OCI-LY7 (cell line): ENCODE measurements at regions not wholly inside any gene's neighbourhood (a gene's known extent, or its start where the extent isn't known, plus 50 kb on each side); places are given as distances from the start of the nearest gene placed in this dataset.

Source experiments
- BruUV-seq: library from RNA; stranded (reverse); fragments of 400-500 nt; replicated peaks from 2 replicates; lab custom pipeline; 2021; lab: Mats Ljungman, UMichigan
- CTCF ChIA-PET: fragments of 300-600 bp; sonication (Branson Sonifier 250); formaldehyde crosslinking; loops from one replicate; lab custom pipeline; 2022; ENCODE audit warnings: antibody characterized with exemption; ENCODE audit not compliant: unreplicated experiment; lab: Charles Lee
- POLR2A ChIA-PET: fragments of 300-600 bp; sonication (Branson Sonifier 250); formaldehyde crosslinking; loops from one replicate; lab custom pipeline; 2022; ENCODE audit warnings: antibody characterized with exemption; lab: Charles Lee
- DNase-seq: peaks from one replicate; pipeline ENCODE4 v3.0.0-alpha.2; 2015; ENCODE audit warnings: low spot score
- H2AFZ ChIP-seq: fragments of 200-600 bp; sonication (generic), shearing (Covaris generic); 2 replicates; pipeline ENCODE4 v1.6.1; 2014; ENCODE audit warnings: mild to moderate bottlenecking, antibody characterized with exemption, low read length, moderate library complexity
- H3K27ac ChIP-seq: fragments of 200-600 bp; sonication (generic); 2 replicates; pipeline ENCODE4 v1.5.1; 2014; ENCODE audit warnings: mixed run types, low read depth, mild to moderate bottlenecking, moderate library complexity, low read length, inconsistent platforms; ENCODE audit not compliant: poor library complexity, severe bottlenecking
- H3K36me3 ChIP-seq: fragments of 200-600 bp; sonication (generic); 2 replicates; pipeline ENCODE4 v1.6.1; 2014; ENCODE audit warnings: mild to moderate bottlenecking, antibody characterized with exemption, low read length, moderate library complexity, mixed read lengths; ENCODE audit not compliant: insufficient read depth
- H3K4me1 ChIP-seq: fragments of 200-600 bp; sonication (generic); 2 replicates; pipeline ENCODE4 v1.5.1; 2014; ENCODE audit warnings: mild to moderate bottlenecking, low read length; ENCODE audit not compliant: insufficient read depth, poor library complexity, severe bottlenecking
- H3K4me2 ChIP-seq: fragments of 200-600 bp; sonication (generic); 2 replicates; pipeline ENCODE4 v1.6.1; 2014; ENCODE audit warnings: mild to moderate bottlenecking, low read length
- H3K4me3 ChIP-seq: fragments of 200-600 bp; sonication (generic); 2 replicates; pipeline ENCODE4 v1.5.1; 2014; ENCODE audit warnings: mild to moderate bottlenecking, low read depth, low read length; ENCODE audit not compliant: poor library complexity, severe bottlenecking
- H3K79me2 ChIP-seq: fragments of 200-600 bp; sonication (generic); 2 replicates; pipeline ENCODE4 v1.6.1; 2016; ENCODE audit warnings: low read depth, mild to moderate bottlenecking, low read length, moderate library complexity, mixed read lengths; ENCODE audit not compliant: insufficient read depth
- H3K9me2 ChIP-seq: fragments of 200-600 bp; sonication (generic); 2 replicates; pipeline ENCODE4 v1.6.1; 2016; ENCODE audit warnings: mild to moderate bottlenecking, low read length, mixed read lengths; ENCODE audit not compliant: insufficient read depth
- H3K9me3 ChIP-seq: fragments of 200-600 bp; sonication (generic); 2 replicates; pipeline ENCODE4 v1.6.1; 2014; ENCODE audit warnings: mild to moderate bottlenecking, mixed run types, low read length, mixed read lengths
- H4K20me1 ChIP-seq: fragments of 200-600 bp; sonication (generic); 2 replicates; pipeline ENCODE4 v1.6.1; 2014; ENCODE audit warnings: mild to moderate bottlenecking, antibody characterized with exemption, low read length, moderate library complexity, mixed read lengths; ENCODE audit not compliant: insufficient read depth
- EZH2phosphoT487 ChIP-seq: fragments of 200-600 bp; sonication (generic); IDR thresholded peaks from 2 replicates; pipeline ENCODE4 v1.6.1; 2018; ENCODE audit warnings: low read depth, borderline replicate concordance, mild to moderate bottlenecking, mixed run types, antibody characterized with exemption, low read length, moderate library complexity, mixed read lengths
- intact Hi-C: fragments of 100-400 bp; cut with micrococcal nuclease; formaldehyde crosslinking; loops from one replicate; pipeline ENCODE4 v1.10.0; 2022; ENCODE audit not compliant: unreplicated experiment
- TF ChIP-seq, protein P1 (sequence below): fragments of 200-600 bp; sonication (generic); conservative IDR thresholded peaks from 2 replicates; pipeline ENCODE4 v1.5.1; 2014; ENCODE audit warnings: mild to moderate bottlenecking, antibody characterized with exemption, low read length, moderate library complexity, mixed read lengths

DNA sequence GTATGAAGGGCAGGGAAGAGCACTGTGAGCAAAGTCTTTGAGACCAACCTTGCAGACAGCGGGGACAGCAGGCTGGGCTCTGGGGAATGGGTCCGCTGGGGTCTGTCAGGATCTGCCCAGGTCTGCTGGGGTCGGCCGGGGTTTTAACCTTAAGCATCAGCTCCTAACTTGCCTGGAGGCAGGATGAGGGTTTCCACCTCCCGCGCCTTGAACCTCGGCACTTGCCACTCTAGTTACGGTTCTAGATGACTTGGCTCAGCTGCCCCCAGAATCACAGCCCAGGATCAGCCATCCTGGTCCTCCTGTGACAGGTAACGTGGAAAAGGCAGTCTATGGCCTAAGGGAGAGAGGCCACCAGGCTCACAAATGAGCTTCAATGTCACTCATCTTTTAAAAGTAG is 50.4 kb upstream of the CACUL1 start:
- no peaks in the 10 kb centered on the region for H3K9me3 ChIP-seq
- ChIA-PET POLR2A (no interaction called here), CTCF (no interaction called here)
- no peak overlapping the region for H3K4me2 ChIP-seq
- intact Hi-C loops, result loop anchor here (10.0 kb wide), 1 partner anchor 240 kb away; no protein-coding TSS in a partner anchor
- no peaks in the 10 kb centered on the region for H3K36me3 ChIP-seq
- no peak overlapping the region for H3K4me3 ChIP-seq
- TF ChIP-seq, protein P1, sequence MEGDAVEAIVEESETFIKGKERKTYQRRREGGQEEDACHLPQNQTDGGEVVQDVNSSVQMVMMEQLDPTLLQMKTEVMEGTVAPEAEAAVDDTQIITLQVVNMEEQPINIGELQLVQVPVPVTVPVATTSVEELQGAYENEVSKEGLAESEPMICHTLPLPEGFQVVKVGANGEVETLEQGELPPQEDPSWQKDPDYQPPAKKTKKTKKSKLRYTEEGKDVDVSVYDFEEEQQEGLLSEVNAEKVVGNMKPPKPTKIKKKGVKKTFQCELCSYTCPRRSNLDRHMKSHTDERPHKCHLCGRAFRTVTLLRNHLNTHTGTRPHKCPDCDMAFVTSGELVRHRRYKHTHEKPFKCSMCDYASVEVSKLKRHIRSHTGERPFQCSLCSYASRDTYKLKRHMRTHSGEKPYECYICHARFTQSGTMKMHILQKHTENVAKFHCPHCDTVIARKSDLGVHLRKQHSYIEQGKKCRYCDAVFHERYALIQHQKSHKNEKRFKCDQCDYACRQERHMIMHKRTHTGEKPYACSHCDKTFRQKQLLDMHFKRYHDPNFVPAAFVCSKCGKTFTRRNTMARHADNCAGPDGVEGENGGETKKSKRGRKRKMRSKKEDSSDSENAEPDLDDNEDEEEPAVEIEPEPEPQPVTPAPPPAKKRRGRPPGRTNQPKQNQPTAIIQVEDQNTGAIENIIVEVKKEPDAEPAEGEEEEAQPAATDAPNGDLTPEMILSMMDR, result no peak
- TF ChIP-seq EZH2phosphoT487, result no peak
- BruUV-seq, result no TSS peak
- no peaks in the 10 kb centered on the region for H3K4me1 ChIP-seq
- H3K9me2 ChIP-seq, result no peaks in the 10 kb centered on the region
- H3K27ac ChIP-seq, result no peak overlapping the region
- H3K79me2 ChIP-seq, result no peaks in the 10 kb centered on the region
- H4K20me1 ChIP-seq, result no peaks in the 10 kb centered on the region
- no peak overlapping the region for H2AFZ ChIP-seq
- DNase-seq, result no peak

DNA sequence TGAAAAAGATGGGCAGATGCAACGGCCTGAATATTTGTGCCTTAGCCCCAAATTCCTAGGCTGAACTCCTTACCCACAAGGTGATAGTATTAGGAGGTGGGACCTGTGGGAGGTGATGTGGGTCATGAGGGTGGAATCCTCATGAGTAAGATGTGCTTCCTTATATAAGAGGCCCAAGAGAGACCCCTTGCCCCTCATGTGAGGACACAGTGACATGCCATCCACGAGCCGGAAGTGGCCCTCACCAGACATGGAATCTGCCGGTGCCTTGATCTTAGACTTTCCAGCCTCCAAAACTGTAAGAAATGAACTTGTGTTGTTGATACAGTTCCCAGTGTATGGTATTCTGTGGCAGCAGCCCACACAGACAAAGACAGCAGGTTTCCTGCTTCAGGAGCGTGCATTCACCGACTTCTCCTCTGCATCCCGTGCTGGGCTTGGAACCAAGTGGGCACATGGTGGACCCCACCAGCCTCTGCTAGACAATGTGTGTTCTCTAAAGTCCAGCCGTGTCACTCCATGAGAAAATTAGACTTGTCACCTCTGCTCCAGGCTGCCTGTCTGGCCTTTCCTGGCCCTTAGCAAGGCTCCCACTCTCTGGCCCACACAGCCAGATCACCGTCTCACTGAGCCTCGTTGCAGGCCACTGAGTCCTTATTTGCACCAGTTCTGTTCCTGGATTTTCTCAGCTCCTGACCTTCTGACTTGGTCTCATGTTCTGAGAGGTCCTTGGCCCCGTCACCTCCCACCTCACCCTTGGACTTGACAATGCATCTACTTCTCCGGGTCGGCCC is 52.9 kb upstream of the CACUL1 start:
- DNase-seq, result no peak
- H3K79me2 ChIP-seq, result no peaks in the 10 kb centered on the region
- no peaks in the 10 kb centered on the region for H3K36me3 ChIP-seq
- no peak overlapping the region for H3K4me2 ChIP-seq
- H3K4me1 ChIP-seq, result no peaks in the 10 kb centered on the region
- no peaks in the 10 kb centered on the region for H3K9me2 ChIP-seq
- intact Hi-C loops, result loop anchor here (10.0 kb wide), 1 partner anchor 243 kb away; no protein-coding TSS in a partner anchor
- ChIA-PET CTCF (no interaction called here), POLR2A (no interaction called here)
- no peaks in the 10 kb centered on the region for H4K20me1 ChIP-seq
- TF ChIP-seq, protein P1, result no peak
- TF ChIP-seq EZH2phosphoT487, result no peak
- H3K9me3 ChIP-seq, result no peaks in the 10 kb centered on the region
- no peak overlapping the region for H3K27ac ChIP-seq
- no peak overlapping the region for H3K4me3 ChIP-seq
- no TSS peak for BruUV-seq
- no peak overlapping the region for H2AFZ ChIP-seq
